B cell (primary cell): ENCODE measurements at regions not wholly inside any gene's neighbourhood (a gene's known extent, or its start where the extent isn't known, plus 50 kb on each side); places are given as distances from the start of the nearest gene placed in this dataset.

Experiments
- ATAC-seq: fragments of 200-7000 bp; cut with Tn5 transposase; one replicate; pipeline ENCODE4 v1.10.0; 2021; ENCODE audit warnings: low read depth, mild to moderate bottlenecking, moderate number of reproducible peaks, moderate library complexity
- CTCF ChIA-PET: fragments of 350-600 bp; sonication (Branson Sonifier 250); formaldehyde crosslinking; loops from one replicate; lab custom pipeline; 2021; ENCODE audit warnings: antibody characterized with exemption, inconsistent platforms; lab: Charles Lee
- POLR2A ChIA-PET: fragments of 350-600 bp; sonication (Branson Sonifier 250); formaldehyde crosslinking; loops from one replicate; lab custom pipeline; 2021; ENCODE audit warnings: antibody characterized with exemption; lab: Charles Lee
- DNase-seq: peaks from one replicate; pipeline ENCODE4 v3.0.0; 2013
- H2AFZ ChIP-seq: 2 replicates; pipeline ENCODE4 v1.6.1; 2012; ENCODE audit warnings: mild to moderate bottlenecking, low read depth, low read length; ENCODE audit not compliant: insufficient read depth, poor library complexity, severe bottlenecking
- H3K27ac ChIP-seq, 2 donors: 1 replicate in 1 of 2; 2 replicates in 1 of 2; pipeline ENCODE4 v1.5.1; 2012 to 2013; ENCODE audit warnings: low read length in 2 of 2, mild to moderate bottlenecking in 2 of 2, moderate library complexity in 1 of 2
- H3K27me3 ChIP-seq, 4 experiments: fragments of 200-600 bp in 1 of 4; sonication (generic) in 1 of 4; replicated peaks in 1 of 4; 1 replicate in 2 of 4; 2 replicates in 2 of 4; pipeline versions ENCODE4 v1.6.1 to v1.7.0; 2013 to 2016; ENCODE audit warnings: low read length in 3 of 4, mild to moderate bottlenecking in 2 of 4, mixed read lengths in 1 of 4, moderate library complexity in 1 of 4; ENCODE audit not compliant: insufficient read depth in 4 of 4, control insufficient read depth in 3 of 4; ENCODE audit errors: control extremely low read depth in 1 of 4
- H3K36me3 ChIP-seq, 2 experiments: replicated peaks in 1 of 2; 1 replicate in 1 of 2; 2 replicates in 1 of 2; pipeline versions ENCODE4 v1.6.1 to v1.7.1; 2013; ENCODE audit warnings: low read length in 1 of 2; ENCODE audit not compliant: insufficient read depth in 2 of 2, control insufficient read depth in 1 of 2; ENCODE audit errors: control extremely low read depth in 1 of 2, extremely low read depth in 1 of 2
- H3K4me1 ChIP-seq, 2 donors: fragments of 200-600 bp in 1 of 2; sonication (generic) in 1 of 2; 1 replicate in 1 of 2; 2 replicates in 1 of 2; pipeline versions ENCODE4 v1.5.1 to v1.6.1; 2013 to 2017; ENCODE audit warnings: low read length in 2 of 2; ENCODE audit not compliant: control insufficient read depth in 2 of 2, insufficient read depth in 2 of 2
- H3K4me2 ChIP-seq: replicated peaks from 2 replicates; pipeline ENCODE3; 2012; ENCODE audit warnings: mild to moderate bottlenecking, low read depth, low read length; ENCODE audit not compliant: poor library complexity, severe bottlenecking
- H3K4me3 ChIP-seq, 5 experiments: fragments of 200-600 bp in 1 of 5; sonication (generic) in 1 of 5; 1 replicate in 3 of 5; 2 replicates in 2 of 5; pipeline versions ENCODE4 v1.5.1 to v1.7.0; 2011 to 2016; ENCODE audit warnings: low read length in 4 of 5, mild to moderate bottlenecking in 4 of 5, low read depth in 2 of 5, control low read depth in 1 of 5, moderate library complexity in 1 of 5; ENCODE audit not compliant: insufficient read depth in 1 of 5; ENCODE audit errors: control extremely low read depth in 1 of 5, extremely low read depth in 1 of 5
- H3K79me2 ChIP-seq: fragments of 200-600 bp; sonication (generic); one replicate; pipeline ENCODE4 v1.6.0; 2016; ENCODE audit warnings: low read length; ENCODE audit not compliant: control insufficient read depth, insufficient read depth
- H3K9ac ChIP-seq: fragments of 200-600 bp; sonication (generic); 2 replicates; pipeline ENCODE4 v1.6.1; 2017; ENCODE audit warnings: mild to moderate bottlenecking, low read length, moderate library complexity
- H3K9me3 ChIP-seq, 3 donors: one replicate each; pipeline versions ENCODE4 v1.6.1 to v1.7.1; 2013; ENCODE audit warnings: low read length in 2 of 3; ENCODE audit not compliant: control insufficient read depth in 2 of 3, insufficient read depth in 1 of 3; ENCODE audit errors: control extremely low read depth in 1 of 3
- H4K20me1 ChIP-seq: 2 replicates; pipeline ENCODE4 v1.6.0; 2012; ENCODE audit warnings: mild to moderate bottlenecking, low read length; ENCODE audit not compliant: insufficient read depth, control insufficient read depth, poor library complexity, severe bottlenecking
- H3K27ac Mint-ChIP-seq: one replicate; pipeline ENCODE4 v1.8.0; 2021; ENCODE audit warnings: mixed read lengths
- H3K27me3 Mint-ChIP-seq: one replicate; pipeline ENCODE4 v1.8.0; 2021; ENCODE audit warnings: mixed read lengths
- H3K4me1 Mint-ChIP-seq: one replicate; pipeline ENCODE4 v1.8.0; 2021; ENCODE audit warnings: mixed read lengths
- H3K4me3 Mint-ChIP-seq: one replicate; pipeline ENCODE4 v1.8.0; 2021; ENCODE audit warnings: mixed read lengths
- H3K9me3 Mint-ChIP-seq: one replicate; pipeline ENCODE4 v1.8.0; 2022; ENCODE audit warnings: mixed read lengths; ENCODE audit not compliant: insufficient read depth
- EZH2 ChIP-seq: IDR thresholded peaks from 2 replicates; pipeline ENCODE4 v1.6.1; 2012; ENCODE audit warnings: borderline replicate concordance, low read depth, mild to moderate bottlenecking, moderate library complexity, low read length; ENCODE audit not compliant: insufficient read depth, poor library complexity, severe bottlenecking
- WGBS: methylation state at CpG from one replicate; pipeline ENCODE4 v1.1.5; 2013; ENCODE audit warnings: missing lambda C conversion rate; ENCODE audit not compliant: insufficient coverage; 5-methylcytosine and 5-hydroxymethylcytosine counted together
- intact Hi-C: fragments of 100-400 bp; cut with micrococcal nuclease; formaldehyde crosslinking; loops from one replicate; pipeline ENCODE4 v1.10.0; 2022
- TF ChIP-seq, protein P1 (sequence below): fragments of 200-600 bp; IDR thresholded peaks from one replicate; pipeline ENCODE4 v1.8.0; 2022; ENCODE audit warnings: antibody characterized with exemption, mild to moderate bottlenecking

- Mint-ChIP-seq H3K27ac (no peak overlapping the region), H3K4me1 (no peaks in the 10 kb centered on the region), H3K27me3 (no peaks in the 10 kb centered on the region), H3K4me3 (no peak overlapping the region), H3K9me3 (no peaks in the 10 kb centered on the region)
- no peaks in the 10 kb centered on the region for H3K36me3 ChIP-seq
- no peaks in the 10 kb centered on the region for H4K20me1 ChIP-seq
- H3K9ac ChIP-seq: no peak overlapping the region
- WGBS: no CpG with 5 or more reads among the region's 2 CpGs
- H3K9me3 ChIP-seq: no peaks in the 10 kb centered on the region
- no peak for DNase-seq
- no peak overlapping the region for H3K27ac ChIP-seq
- H3K27me3 ChIP-seq: peaks cover 0 to 3% (median 0%) of the 10 kb centered on the region in 4 experiments
- ChIA-PET POLR2A (no interaction called here), CTCF (no interaction called here)
- intact Hi-C loops: no loop called here
- ATAC-seq: no peak
- no peak overlapping the region for H2AFZ ChIP-seq
- H3K4me3 ChIP-seq: no peak overlapping the region
- TF ChIP-seq, protein P1, sequence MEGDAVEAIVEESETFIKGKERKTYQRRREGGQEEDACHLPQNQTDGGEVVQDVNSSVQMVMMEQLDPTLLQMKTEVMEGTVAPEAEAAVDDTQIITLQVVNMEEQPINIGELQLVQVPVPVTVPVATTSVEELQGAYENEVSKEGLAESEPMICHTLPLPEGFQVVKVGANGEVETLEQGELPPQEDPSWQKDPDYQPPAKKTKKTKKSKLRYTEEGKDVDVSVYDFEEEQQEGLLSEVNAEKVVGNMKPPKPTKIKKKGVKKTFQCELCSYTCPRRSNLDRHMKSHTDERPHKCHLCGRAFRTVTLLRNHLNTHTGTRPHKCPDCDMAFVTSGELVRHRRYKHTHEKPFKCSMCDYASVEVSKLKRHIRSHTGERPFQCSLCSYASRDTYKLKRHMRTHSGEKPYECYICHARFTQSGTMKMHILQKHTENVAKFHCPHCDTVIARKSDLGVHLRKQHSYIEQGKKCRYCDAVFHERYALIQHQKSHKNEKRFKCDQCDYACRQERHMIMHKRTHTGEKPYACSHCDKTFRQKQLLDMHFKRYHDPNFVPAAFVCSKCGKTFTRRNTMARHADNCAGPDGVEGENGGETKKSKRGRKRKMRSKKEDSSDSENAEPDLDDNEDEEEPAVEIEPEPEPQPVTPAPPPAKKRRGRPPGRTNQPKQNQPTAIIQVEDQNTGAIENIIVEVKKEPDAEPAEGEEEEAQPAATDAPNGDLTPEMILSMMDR: no peak
- TF ChIP-seq EZH2: no peak
- no peaks in the 10 kb centered on the region for H3K4me1 ChIP-seq
- no peak overlapping the region for H3K4me2 ChIP-seq
- no peaks in the 10 kb centered on the region for H3K79me2 ChIP-seq
Measured at GRCh38 chr11:109730669-109731068, 308.7 kb downstream of the C11orf87 start.

- no peak overlapping the region for H3K4me2 ChIP-seq
- Mint-ChIP-seq H3K27me3 (no peaks in the 10 kb centered on the region), H3K27ac (no peak overlapping the region), H3K4me1 (no peaks in the 10 kb centered on the region), H3K4me3 (no peak overlapping the region), H3K9me3 (no peaks in the 10 kb centered on the region)
- POLR2A ChIA-PET: no interaction called here
- no peaks in the 10 kb centered on the region for H3K79me2 ChIP-seq
- H3K4me3 ChIP-seq: no peak overlapping the region
- H3K27me3 ChIP-seq: peaks cover 0 to 3% (median 0%) of the 10 kb centered on the region in 4 experiments
- WGBS: 20% methylated on average over 1 of the region's 4 CpGs
- H3K9me3 ChIP-seq: no peaks in the 10 kb centered on the region
- H2AFZ ChIP-seq: no peak overlapping the region
- CTCF ChIA-PET: no interaction called here
- no peaks in the 10 kb centered on the region for H3K36me3 ChIP-seq
- no peaks in the 10 kb centered on the region for H3K4me1 ChIP-seq
- ATAC-seq (no peak), DNase-seq (no peak)
- H3K27ac ChIP-seq: no peak overlapping the region
- intact Hi-C loops: no loop called here
- no peaks in the 10 kb centered on the region for H4K20me1 ChIP-seq
- TF ChIP-seq, protein P1: no peak
- no peak for TF ChIP-seq EZH2
- no peak overlapping the region for H3K9ac ChIP-seq
Measured at GRCh38 chr11:109731451-109731850, 309.5 kb downstream of the C11orf87 start.
